Naive thymus-derived CD8-positive, alpha-beta T cell (primary cell): ENCODE measurements at regions not wholly inside any gene's neighbourhood (a gene's known extent, or its start where the extent isn't known, plus 50 kb on each side); places are given as distances from the start of the nearest gene placed in this dataset.
"Not testable (repeated sequence)": the region's sequence is repeated elsewhere in the genome, so short reads cannot be mapped to it uniquely, and the experiment has no call there.

Experiments
- ATAC-seq, 2 donors: fragments of 150-1000 bp; cut with Tn5 transposase in 1 of 2; sonication (Bioruptor Pico), chemical (Tn5 transposase) in 1 of 2; 1 replicate in 1 of 2; 2 replicates in 1 of 2; pipeline ENCODE4 v1.10.0; 2021; ENCODE audit warnings: mild to moderate bottlenecking in 2 of 2, moderate library complexity in 2 of 2
- POLR2A ChIA-PET: fragments of 350-600 bp; sonication (Branson Sonifier 250); formaldehyde crosslinking; loops from one replicate; lab custom pipeline; 2021; ENCODE audit warnings: antibody characterized with exemption; lab: Charles Lee
- DNase-seq, 10 donors: peaks; one replicate each; pipeline versions ENCODE4 v3.0.0 to v3.0.0-alpha.2; 2020 to 2022
- H3K27ac Mint-ChIP-seq, 10 donors: one replicate each; pipeline ENCODE4 v1.8.0; 2020 to 2022; ENCODE audit warnings: mild to moderate bottlenecking in 10 of 10, mixed read lengths in 10 of 10, moderate library complexity in 4 of 10, inconsistent platforms in 1 of 10
- H3K27me3 Mint-ChIP-seq, 5 donors: one replicate each; pipeline ENCODE4 v1.8.0; 2021 to 2022; ENCODE audit warnings: mixed read lengths in 5 of 5
- H3K36me3 Mint-ChIP-seq, 3 donors: one replicate each; pipeline ENCODE4 v1.8.0; 2020 to 2022; ENCODE audit warnings: mixed read lengths in 3 of 3, mild to moderate bottlenecking in 2 of 3, inconsistent platforms in 1 of 3
- H3K4me1 Mint-ChIP-seq, 4 donors: one replicate each; pipeline ENCODE4 v1.8.0; 2021 to 2022; ENCODE audit warnings: mixed read lengths in 4 of 4
- H3K4me3 Mint-ChIP-seq, 10 donors: one replicate each; pipeline ENCODE4 v1.8.0; 2020 to 2022; ENCODE audit warnings: mild to moderate bottlenecking in 10 of 10, mixed read lengths in 10 of 10, moderate library complexity in 6 of 10, inconsistent platforms in 1 of 10
- H3K9me3 Mint-ChIP-seq, 9 donors: one replicate each; pipeline ENCODE4 v1.8.0; 2020 to 2022; ENCODE audit warnings: mixed read lengths in 9 of 9, mild to moderate bottlenecking in 3 of 9, inconsistent platforms in 1 of 9, moderate library complexity in 1 of 9

GRCh38 chr17:21542991-21543390 is 149.3 kb upstream of the KCNJ18 start:
- peak overlapping the region in 2 of 10 donors; percentile 4 to 46 for H3K27ac Mint-ChIP-seq
- no peak for DNase-seq
- peaks cover 5 to 57% (median 22%) of the 10 kb centered on the region in 3 donors for H3K36me3 Mint-ChIP-seq
- H3K9me3 Mint-ChIP-seq: peaks cover 0 to 12% (median 0%) of the 10 kb centered on the region in 9 donors
- no peaks in the 10 kb centered on the region for H3K27me3 Mint-ChIP-seq
- no peak overlapping the region for H3K4me3 Mint-ChIP-seq
- ATAC-seq: no peak
- H3K4me1 Mint-ChIP-seq: peaks cover 3 to 21% (median 12%) of the 10 kb centered on the region in 4 donors
- POLR2A ChIA-PET: interaction anchor here (0.6 kb wide), 1 partner anchor 290 kb away, joined by 4 read pairs; the partner anchor contains the start of gene NATD1

- H3K4me3 Mint-ChIP-seq: no peak overlapping the region
- peaks cover 22 to 42% (median 24%) of the 10 kb centered on the region in 4 donors for H3K4me1 Mint-ChIP-seq
- peaks cover 0 to 48% (median 7%) of the 10 kb centered on the region in 3 donors for H3K36me3 Mint-ChIP-seq
- POLR2A ChIA-PET: no interaction called here
- H3K9me3 Mint-ChIP-seq: no peaks in the 10 kb centered on the region
- H3K27ac Mint-ChIP-seq: peak overlapping the region in 1 of 10 donors; percentile 37
- ATAC-seq: no peak
- no peak for DNase-seq
- peaks cover 0 to 6% (median 0%) of the 10 kb centered on the region in 5 donors for H3K27me3 Mint-ChIP-seq
Observed at GRCh38 chr17:21545064-21545463, 147.3 kb upstream of the KCNJ18 start.

GRCh38 chr17:21548236-21548635 is 144.1 kb upstream of the KCNJ18 start:
- no peak for DNase-seq
- Mint-ChIP-seq H3K4me1 (peaks cover 23 to 54% (median 32%) of the 10 kb centered on the region in 4 donors), H3K27ac (no peak overlapping the region), H3K9me3 (peaks cover 0 to 2% (median 0%) of the 10 kb centered on the region in 9 donors), H3K4me3 (peak overlapping the region in 4 of 10 donors; percentile 15 to 91 (median 38)), H3K27me3 (peaks cover 0 to 16% (median 0%) of the 10 kb centered on the region in 5 donors), H3K36me3 (peaks cover 0 to 31% (median 5%) of the 10 kb centered on the region in 3 donors)
- POLR2A ChIA-PET: no interaction called here
- no peak for ATAC-seq

- H3K4me1 Mint-ChIP-seq: peaks cover 20 to 54% (median 32%) of the 10 kb centered on the region in 4 donors
- H3K4me3 Mint-ChIP-seq: peak overlapping the region; percentile 38 to 91 (median 67)
- H3K36me3 Mint-ChIP-seq: peaks cover 3 to 27% (median 8%) of the 10 kb centered on the region in 3 donors
- ATAC-seq: no peak
- POLR2A ChIA-PET: no interaction called here
- H3K27me3 Mint-ChIP-seq: peaks cover 0 to 21% (median 6%) of the 10 kb centered on the region in 5 donors
- peaks cover 0 to 8% (median 3%) of the 10 kb centered on the region in 9 donors for H3K9me3 Mint-ChIP-seq
- no peak for DNase-seq
- peak overlapping the region in 1 of 10 donors; percentile 9 for H3K27ac Mint-ChIP-seq
Observed at GRCh38 chr17:21549107-21549687, 143.1 kb upstream of the KCNJ18 start.

- ATAC-seq, DNase-seq, POLR2A ChIA-PET: not testable (repeated sequence)
- Mint-ChIP-seq H3K27me3 (peaks cover 0 to 25% (median 6%) of the 10 kb centered on the region in 5 donors), H3K27ac (peak overlapping the region in 1 of 10 donors; percentile 14), H3K9me3 (peaks cover 0 to 16% (median 6%) of the 10 kb centered on the region in 9 donors), H3K4me1 (peaks cover 20 to 51% (median 31%) of the 10 kb centered on the region in 4 donors), H3K4me3 (peak overlapping the region; percentile 75 to 92 (median 88)), H3K36me3 (peaks cover 5 to 19% (median 9%) of the 10 kb centered on the region in 3 donors)
Observed at GRCh38 chr17:21550031-21550430, 142.3 kb upstream of the KCNJ18 start.

GRCh38 chr17:21551081-21551881 is 141.0 kb upstream of the KCNJ18 start:
- H3K27ac Mint-ChIP-seq: peak overlapping the region; percentile 8 to 89 (median 60)
- peak overlapping the region; percentile 80 to 92 (median 88) for H3K4me3 Mint-ChIP-seq
- ATAC-seq: peak; percentile 86 to 89
- peak; percentile 70 to 89 (median 80) for DNase-seq
- peaks cover 16 to 41% (median 27%) of the 10 kb centered on the region in 4 donors for H3K4me1 Mint-ChIP-seq
- H3K36me3 Mint-ChIP-seq: peaks cover 5 to 11% (median 7%) of the 10 kb centered on the region in 3 donors
- H3K9me3 Mint-ChIP-seq: peaks cover 0 to 22% (median 8%) of the 10 kb centered on the region in 9 donors
- peaks cover 4 to 29% (median 6%) of the 10 kb centered on the region in 5 donors for H3K27me3 Mint-ChIP-seq
- POLR2A ChIA-PET: interaction anchor here (1.0 to 1.6 kb wide), 2 partner anchors 20 to 508 kb away, joined by 3 read pairs; no protein-coding TSS in a partner anchor

- H3K27ac Mint-ChIP-seq, H3K4me3 Mint-ChIP-seq, ATAC-seq, POLR2A ChIA-PET, DNase-seq, H3K4me1 Mint-ChIP-seq: not testable (repeated sequence)
- Mint-ChIP-seq H3K36me3 (peaks cover 2 to 12% (median 5%) of the 10 kb centered on the region in 3 donors), H3K27me3 (peaks cover 5 to 31% (median 20%) of the 10 kb centered on the region in 5 donors), H3K9me3 (peaks cover 0 to 36% (median 17%) of the 10 kb centered on the region in 9 donors)
Observed at GRCh38 chr17:21558921-21559320, 133.4 kb upstream of the KCNJ18 start.

GRCh38 chr17:21564262-21564661 is 128.1 kb upstream of the KCNJ18 start:
- ATAC-seq (no peak), DNase-seq (no peak)
- Mint-ChIP-seq H3K27ac (no peak overlapping the region), H3K4me1 (no peaks in the 10 kb centered on the region), H3K36me3 (peaks cover 0 to 2% (median 0%) of the 10 kb centered on the region in 3 donors), H3K27me3 (peaks cover 0 to 31% (median 16%) of the 10 kb centered on the region in 5 donors), H3K9me3 (peaks cover 0 to 9% (median 3%) of the 10 kb centered on the region in 9 donors), H3K4me3 (no peak overlapping the region)
- POLR2A ChIA-PET: no interaction called here

GRCh38 chr17:21564757-21565156 is 127.6 kb upstream of the KCNJ18 start:
- POLR2A ChIA-PET, H3K4me1 Mint-ChIP-seq, ATAC-seq, H3K9me3 Mint-ChIP-seq, H3K27ac Mint-ChIP-seq, H3K4me3 Mint-ChIP-seq, H3K36me3 Mint-ChIP-seq, DNase-seq: not testable (repeated sequence)
- H3K27me3 Mint-ChIP-seq: peaks cover 4 to 30% (median 16%) of the 10 kb centered on the region in 5 donors

- Mint-ChIP-seq H3K27me3 (peaks cover 0 to 18% (median 13%) of the 10 kb centered on the region in 5 donors), H3K36me3 (peaks cover 0 to 11% (median 11%) of the 10 kb centered on the region in 3 donors), H3K9me3 (peaks cover 0 to 12% (median 5%) of the 10 kb centered on the region in 9 donors), H3K4me1 (peaks cover 3 to 16% (median 8%) of the 10 kb centered on the region in 4 donors)
- DNase-seq, H3K4me3 Mint-ChIP-seq, POLR2A ChIA-PET, H3K27ac Mint-ChIP-seq, ATAC-seq: not testable (repeated sequence)
Observed at GRCh38 chr17:21570427-21570826, 121.9 kb upstream of the KCNJ18 start.

- ATAC-seq, POLR2A ChIA-PET, DNase-seq, H3K27ac Mint-ChIP-seq, H3K4me3 Mint-ChIP-seq: not testable (repeated sequence)
- Mint-ChIP-seq H3K36me3 (peaks cover 0 to 11% (median 11%) of the 10 kb centered on the region in 3 donors), H3K4me1 (peaks cover 3 to 16% (median 8%) of the 10 kb centered on the region in 4 donors), H3K9me3 (peaks cover 0 to 12% (median 5%) of the 10 kb centered on the region in 9 donors), H3K27me3 (peaks cover 0 to 16% (median 9%) of the 10 kb centered on the region in 5 donors)
Observed at GRCh38 chr17:21572148-21572547, 120.2 kb upstream of the KCNJ18 start.

GRCh38 chr17:21573271-21573960 is 118.9 kb upstream of the KCNJ18 start:
- ATAC-seq, POLR2A ChIA-PET: not testable (repeated sequence)
- Mint-ChIP-seq H3K4me3 (peak overlapping the region; percentile 33 to 91 (median 71)), H3K36me3 (peaks cover 0 to 11% (median 11%) of the 10 kb centered on the region in 3 donors), H3K9me3 (peaks cover 0 to 12% (median 5%) of the 10 kb centered on the region in 9 donors), H3K27me3 (peaks cover 0 to 17% (median 9%) of the 10 kb centered on the region in 5 donors), H3K4me1 (peaks cover 3 to 16% (median 8%) of the 10 kb centered on the region in 4 donors), H3K27ac (peak overlapping the region in 7 of 10 donors; percentile 2 to 82 (median 55))
- DNase-seq: peak in 1 of 10 donors; percentile 7
